Activated CD4-positive, alpha-beta T cell treated with anti-CD3 and anti-CD28 coated beads for 36 hours (primary cell): ENCODE measurements at regions not wholly inside any gene's neighbourhood (a gene's known extent, or its start where the extent isn't known, plus 50 kb on each side); places are given as distances from the start of the nearest gene placed in this dataset.

Experiments
- ATAC-seq: fragments of 200-7000 bp; cut with Tn5 transposase; one replicate; pipeline ENCODE4 v1.10.0; 2021; ENCODE audit warnings: mild to moderate bottlenecking, moderate library complexity
- CTCF ChIA-PET: fragments of 350-600 bp; sonication (Branson Sonifier 250); formaldehyde crosslinking; loops from one replicate; lab custom pipeline; 2021; ENCODE audit warnings: antibody characterized with exemption; lab: Charles Lee
- POLR2A ChIA-PET: fragments of 350-600 bp; sonication (Branson Sonifier 250); formaldehyde crosslinking; loops from one replicate; lab custom pipeline; 2021; ENCODE audit warnings: antibody characterized with exemption, inconsistent platforms; lab: Charles Lee
- DNase-seq: peaks from one replicate; pipeline ENCODE4 v3.0.0-alpha.2; 2020
- H3K27ac Mint-ChIP-seq: one replicate; pipeline ENCODE4 v1.8.0; 2021; ENCODE audit warnings: mixed read lengths
- H3K27me3 Mint-ChIP-seq: one replicate; pipeline ENCODE4 v1.8.0; 2021; ENCODE audit warnings: mixed read lengths
- H3K36me3 Mint-ChIP-seq: one replicate; pipeline ENCODE4 v1.8.0; 2021; ENCODE audit warnings: low read depth, mixed read lengths
- H3K4me1 Mint-ChIP-seq: one replicate; pipeline ENCODE4 v1.8.0; 2021; ENCODE audit warnings: mixed read lengths
- H3K4me3 Mint-ChIP-seq: one replicate; pipeline ENCODE4 v1.8.0; 2021; ENCODE audit warnings: mild to moderate bottlenecking, moderate library complexity, mixed read lengths
- H3K9me3 Mint-ChIP-seq: one replicate; pipeline ENCODE4 v1.8.0; 2021; ENCODE audit warnings: low read depth, mixed read lengths
- intact Hi-C, 2 experiments: fragments of 100-400 bp; cut with DNase I in 1 of 2; cut with micrococcal nuclease in 1 of 2; formaldehyde crosslinking; loops; one replicate each; pipeline versions ENCODE4 v1.14.2 to v1.15.1; 2022 to 2024; cut with DNase I, micrococcal nuclease

DNA sequence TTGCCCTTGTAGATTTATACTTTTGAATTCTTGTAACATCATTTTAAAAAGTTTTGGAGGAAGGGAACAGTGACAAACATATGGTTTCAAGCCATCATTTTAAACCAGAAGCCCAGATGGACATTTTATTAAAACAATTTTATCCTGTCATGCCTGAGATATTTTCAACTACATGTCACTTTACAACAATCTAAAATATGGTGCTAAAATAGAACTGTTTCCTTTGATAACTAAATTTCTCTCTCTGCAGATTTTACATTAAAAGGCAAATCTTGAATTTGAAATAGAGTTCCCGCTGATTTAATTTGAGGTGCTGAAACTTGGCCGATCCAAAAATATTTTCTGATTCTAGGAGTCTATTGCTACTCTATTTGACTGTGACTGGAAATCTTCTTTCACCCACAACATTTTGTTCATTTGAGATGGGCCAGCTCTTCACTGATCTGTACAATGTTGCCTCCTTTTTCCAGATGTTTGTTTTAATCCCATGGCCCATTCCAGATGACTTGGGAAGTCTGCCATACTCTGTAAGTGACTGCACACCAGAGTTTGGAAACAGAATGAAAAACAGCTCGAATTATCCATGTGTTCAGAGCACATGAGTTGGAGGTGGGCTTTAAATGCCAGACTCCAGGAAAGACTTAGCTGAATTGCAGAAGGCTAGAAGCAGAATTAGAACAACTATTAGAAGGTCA, 402.5 kb downstream of the TMEM135 start:
- intact Hi-C loops: no loop called here
- peaks cover 7% of the 10 kb centered on the region for H3K27me3 Mint-ChIP-seq
- H3K9me3 Mint-ChIP-seq: no peaks in the 10 kb centered on the region
- ChIA-PET CTCF (interaction anchor here (1.2 kb wide), 1 partner anchor 21 kb away, joined by 3 read pairs; no protein-coding TSS in a partner anchor), POLR2A (no interaction called here)
- H3K36me3 Mint-ChIP-seq: no peaks in the 10 kb centered on the region
- H3K27ac Mint-ChIP-seq: no peak overlapping the region
- no peaks in the 10 kb centered on the region for H3K4me1 Mint-ChIP-seq
- ATAC-seq (no peak), DNase-seq (no peak)
- no peak overlapping the region for H3K4me3 Mint-ChIP-seq

DNA sequence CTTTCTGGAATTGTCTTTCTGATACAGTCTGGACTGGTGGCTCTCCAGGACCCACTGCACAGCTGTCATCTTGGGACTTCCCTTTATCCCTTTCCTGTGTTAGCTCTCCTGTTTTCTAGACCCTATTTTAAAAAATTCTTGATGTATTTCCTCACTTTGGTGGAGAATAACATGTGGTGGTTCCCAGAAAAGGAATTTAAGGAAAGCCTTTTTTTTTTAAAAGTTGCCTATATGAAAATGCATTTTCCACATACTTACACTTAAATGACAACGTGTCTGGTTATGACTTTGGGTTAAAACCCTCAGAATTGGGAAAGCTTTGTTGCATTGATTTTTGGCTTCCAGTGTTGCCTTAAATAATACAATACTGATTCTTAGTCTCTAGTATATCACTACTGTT, 400.7 kb downstream of the TMEM135 start:
- Mint-ChIP-seq H3K27me3 (peaks cover 3% of the 10 kb centered on the region), H3K36me3 (no peaks in the 10 kb centered on the region), H3K4me3 (no peak overlapping the region), H3K9me3 (no peaks in the 10 kb centered on the region), H3K4me1 (no peaks in the 10 kb centered on the region), H3K27ac (no peak overlapping the region)
- CTCF ChIA-PET: no interaction called here
- ATAC-seq (no peak), DNase-seq (no peak)
- intact Hi-C loops: no loop called here
- POLR2A ChIA-PET: no interaction called here

DNA sequence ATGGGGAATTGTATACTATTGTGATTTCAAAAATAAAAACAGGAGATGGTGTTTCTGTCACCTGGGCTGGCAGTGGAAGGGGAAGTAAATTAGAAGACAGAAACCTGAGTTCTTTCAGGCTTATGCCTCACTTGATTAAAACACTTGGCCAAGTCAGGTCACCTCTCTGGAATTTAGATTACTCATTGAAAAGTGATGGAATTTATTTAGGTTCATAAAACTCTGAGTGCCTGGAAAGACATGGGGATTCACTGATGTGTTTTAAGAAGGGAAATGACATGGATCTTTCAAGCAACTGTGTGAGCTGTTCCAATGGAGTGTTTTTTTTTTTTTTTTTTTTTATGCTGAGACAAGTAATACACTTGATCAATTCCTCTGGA, 400.1 kb downstream of the TMEM135 start:
- H3K9me3 Mint-ChIP-seq: no peaks in the 10 kb centered on the region
- ATAC-seq (no peak), DNase-seq (no peak)
- no peak overlapping the region for H3K27ac Mint-ChIP-seq
- ChIA-PET POLR2A (no interaction called here), CTCF (interaction anchor here (1.0 kb wide), 1 partner anchor 16 kb away, joined by 5 read pairs; no protein-coding TSS in a partner anchor)
- H3K4me3 Mint-ChIP-seq: no peak overlapping the region
- intact Hi-C loops: no loop called here
- no peaks in the 10 kb centered on the region for H3K4me1 Mint-ChIP-seq
- peaks cover 2% of the 10 kb centered on the region for H3K27me3 Mint-ChIP-seq
- no peaks in the 10 kb centered on the region for H3K36me3 Mint-ChIP-seq

DNA sequence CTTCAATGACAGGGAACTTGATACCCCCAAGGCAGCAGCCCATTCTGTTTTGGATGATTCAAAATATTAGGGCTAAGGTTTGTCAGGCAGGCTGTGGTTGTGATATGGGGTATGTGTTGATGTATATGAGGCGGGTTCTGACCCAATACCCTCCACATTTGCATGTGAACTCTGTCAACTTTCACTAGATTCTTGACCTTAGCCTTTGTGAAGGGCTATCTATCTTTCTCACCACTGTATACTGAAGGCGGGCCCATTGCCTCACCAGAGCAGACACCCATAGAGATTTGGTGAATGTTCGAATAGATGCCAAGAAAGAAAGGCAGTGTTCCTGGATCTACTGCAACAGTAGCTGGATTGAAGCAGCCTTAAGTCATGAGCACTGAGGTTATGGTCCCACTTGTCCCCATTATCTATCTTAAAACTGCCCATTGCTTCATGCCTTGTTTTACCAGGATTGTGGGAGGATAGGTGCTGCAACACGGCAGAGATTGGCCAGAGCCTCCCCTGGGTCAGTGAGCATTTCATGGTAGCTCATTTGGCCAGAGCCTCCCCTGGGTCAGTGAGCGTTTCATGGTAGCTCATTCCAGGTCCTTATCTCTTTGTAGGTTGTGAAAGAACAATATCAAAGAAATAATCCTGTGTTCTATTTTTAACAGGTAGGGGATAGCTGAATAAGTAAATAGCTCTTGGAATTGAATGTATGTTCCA, 399.6 kb downstream of the TMEM135 start:
- peaks cover 2% of the 10 kb centered on the region for H3K27me3 Mint-ChIP-seq
- CTCF ChIA-PET: interaction anchor here (1.0 kb wide), 1 partner anchor 16 kb away, joined by 5 read pairs; no protein-coding TSS in a partner anchor
- no peak overlapping the region for H3K4me3 Mint-ChIP-seq
- intact Hi-C loops: no loop called here
- H3K36me3 Mint-ChIP-seq: no peaks in the 10 kb centered on the region
- POLR2A ChIA-PET: no interaction called here
- ATAC-seq (no peak), DNase-seq (no peak)
- H3K9me3 Mint-ChIP-seq: no peaks in the 10 kb centered on the region
- no peak overlapping the region for H3K27ac Mint-ChIP-seq
- no peaks in the 10 kb centered on the region for H3K4me1 Mint-ChIP-seq

DNA sequence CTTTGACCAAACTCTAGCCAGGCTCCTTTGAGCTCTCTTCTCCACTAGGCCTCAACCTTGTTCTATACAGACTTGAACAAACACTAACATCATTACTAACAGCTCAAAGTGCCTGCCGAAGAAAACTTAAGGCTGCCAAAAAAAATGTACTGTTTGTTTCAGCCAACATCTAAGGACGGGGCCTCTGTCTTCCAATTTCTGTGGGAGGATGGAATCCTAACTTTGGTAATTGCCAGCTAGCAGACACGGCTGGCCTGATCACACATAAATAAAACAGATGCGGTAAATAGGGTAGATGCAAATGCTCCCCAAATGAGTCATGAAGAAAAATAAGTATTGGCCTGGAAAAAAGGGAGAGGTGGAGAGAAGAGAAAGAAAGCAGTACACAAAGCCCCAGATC, 394.3 kb downstream of the TMEM135 start:
- H3K9me3 Mint-ChIP-seq: no peaks in the 10 kb centered on the region
- no peak overlapping the region for H3K4me3 Mint-ChIP-seq
- H3K27ac Mint-ChIP-seq: no peak overlapping the region
- no peak for ATAC-seq
- no peaks in the 10 kb centered on the region for H3K36me3 Mint-ChIP-seq
- H3K4me1 Mint-ChIP-seq: no peaks in the 10 kb centered on the region
- no peak for DNase-seq
- peaks cover 2% of the 10 kb centered on the region for H3K27me3 Mint-ChIP-seq
- intact Hi-C loops: no loop called here
- ChIA-PET POLR2A (no interaction called here), CTCF (interaction anchor here (0.7 to 1.2 kb wide), 3 partner anchors 11 to 493 kb away, joined by 3 to 8 read pairs (median 4); no protein-coding TSS in a partner anchor)

DNA sequence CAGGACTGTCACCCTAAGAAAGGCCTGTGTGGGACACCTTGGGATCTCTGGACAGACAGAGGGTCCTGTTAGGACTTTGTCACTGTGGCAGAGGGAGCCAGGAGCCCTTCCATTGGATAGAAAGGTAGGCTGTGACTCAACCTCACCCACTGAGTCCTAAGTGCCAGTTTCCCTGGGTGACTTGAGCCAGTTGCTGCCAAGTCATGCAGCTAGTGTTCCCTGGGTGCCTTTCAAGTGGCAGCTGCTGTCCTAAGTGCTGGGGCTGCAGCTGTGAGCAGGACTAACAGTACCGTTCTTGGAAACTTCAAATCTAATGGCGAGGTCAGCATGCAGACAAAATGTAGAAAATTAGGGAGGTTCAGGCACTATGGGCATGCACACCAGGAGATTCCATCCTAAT, 393.7 kb downstream of the TMEM135 start:
- POLR2A ChIA-PET: no interaction called here
- H3K9me3 Mint-ChIP-seq: no peaks in the 10 kb centered on the region

DNA sequence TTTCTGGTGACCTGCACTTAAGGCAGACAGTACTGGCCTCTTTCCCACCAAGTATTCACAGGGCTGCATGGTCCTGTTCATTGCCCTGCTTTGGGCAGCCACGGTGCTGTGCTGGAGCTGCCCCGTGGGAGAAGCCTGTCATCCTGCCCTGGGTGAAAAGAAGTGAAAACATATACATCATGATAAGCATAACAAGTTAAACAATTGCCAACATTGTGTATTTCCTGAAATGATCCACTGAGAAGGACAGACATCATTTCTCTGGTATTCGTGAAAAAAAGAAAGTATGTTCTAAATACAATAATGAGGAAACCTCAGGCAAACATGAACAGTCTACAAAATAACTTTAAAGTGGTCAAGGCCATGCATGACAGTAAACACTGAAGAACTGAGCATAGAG, 393.1 kb downstream of the TMEM135 start:
- no peaks in the 10 kb centered on the region for H3K4me1 Mint-ChIP-seq
- no peak overlapping the region for H3K27ac Mint-ChIP-seq
- H3K4me3 Mint-ChIP-seq: no peak overlapping the region
- peaks cover 2% of the 10 kb centered on the region for H3K27me3 Mint-ChIP-seq
- ATAC-seq (no peak), DNase-seq (no peak)
- ChIA-PET CTCF (interaction anchor here (0.7 to 1.5 kb wide), 2 partner anchors 9 to 1494 kb away, joined by 4 to 6 read pairs; no protein-coding TSS in a partner anchor), POLR2A (no interaction called here)
- H3K9me3 Mint-ChIP-seq: no peaks in the 10 kb centered on the region
- intact Hi-C loops: no loop called here
- H3K36me3 Mint-ChIP-seq: no peaks in the 10 kb centered on the region

More for the DNA sequence above, 393.7 kb downstream of the TMEM135 start:
- DNase-seq: no peak
- Mint-ChIP-seq H3K4me1 (no peaks in the 10 kb centered on the region), H3K27ac (no peak overlapping the region), H3K4me3 (no peak overlapping the region), H3K36me3 (no peaks in the 10 kb centered on the region), H3K27me3 (peaks cover 2% of the 10 kb centered on the region)
- CTCF ChIA-PET: interaction anchor here (0.7 to 0.9 kb wide), 3 partner anchors 10 to 1494 kb away, joined by 3 to 8 read pairs (median 4); no protein-coding TSS in a partner anchor
- ATAC-seq: no peak
- intact Hi-C loops: no loop called here

DNA sequence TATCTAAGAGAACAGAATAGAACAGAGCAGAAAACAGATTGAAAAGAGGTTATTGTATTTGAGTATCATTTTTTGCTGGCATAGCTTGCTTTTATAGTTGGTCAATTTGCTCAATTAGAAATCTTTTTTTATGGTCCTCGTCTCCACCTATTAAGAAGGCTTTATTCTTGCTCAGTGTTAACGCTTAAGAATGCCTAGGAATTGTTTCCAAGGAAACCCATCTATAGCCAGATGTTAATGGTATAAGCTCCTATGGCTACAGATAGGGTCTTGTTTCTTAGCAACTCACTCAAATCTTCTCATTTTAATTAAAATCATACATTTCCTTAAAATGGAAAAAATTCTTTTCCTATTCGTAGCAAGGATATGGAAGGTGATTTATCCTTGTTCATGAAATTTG, 392.3 kb downstream of the TMEM135 start:
- H3K9me3 Mint-ChIP-seq: no peaks in the 10 kb centered on the region
- peaks cover 2% of the 10 kb centered on the region for H3K27me3 Mint-ChIP-seq
- CTCF ChIA-PET: interaction anchor here (0.6 to 1.5 kb wide), 2 partner anchors 9 to 468 kb away, joined by 3 to 6 read pairs; no protein-coding TSS in a partner anchor
- intact Hi-C loops: no loop called here
- no peaks in the 10 kb centered on the region for H3K4me1 Mint-ChIP-seq
- H3K36me3 Mint-ChIP-seq: no peaks in the 10 kb centered on the region
- POLR2A ChIA-PET: no interaction called here
- no peak overlapping the region for H3K4me3 Mint-ChIP-seq
- ATAC-seq (no peak), DNase-seq (no peak)
- H3K27ac Mint-ChIP-seq: no peak overlapping the region

DNA sequence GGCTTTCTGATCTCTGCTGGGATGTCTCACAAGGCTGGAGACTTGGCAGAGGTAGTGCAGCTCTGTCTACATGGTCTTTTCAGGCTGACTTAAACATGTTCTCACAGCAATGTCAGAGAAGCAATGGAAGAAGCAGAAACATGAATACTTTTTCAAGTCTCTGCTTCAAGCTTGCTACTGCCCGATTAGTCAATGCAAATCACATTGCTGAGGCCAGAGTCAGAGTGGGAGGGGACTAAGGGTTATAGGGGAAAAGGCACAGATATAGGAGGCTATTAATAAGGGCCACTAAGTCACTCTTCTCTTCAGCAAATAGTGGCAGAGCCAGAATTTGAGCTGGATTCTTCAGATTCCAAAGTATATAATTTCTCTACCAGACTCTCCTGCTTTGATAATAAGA, 390.5 kb downstream of the TMEM135 start:
- ATAC-seq (no peak), DNase-seq (no peak)
- H3K36me3 Mint-ChIP-seq: no peaks in the 10 kb centered on the region
- CTCF ChIA-PET: no interaction called here
- H3K27me3 Mint-ChIP-seq: peaks cover 4% of the 10 kb centered on the region
- POLR2A ChIA-PET: no interaction called here
- H3K27ac Mint-ChIP-seq: no peak overlapping the region
- intact Hi-C loops: no loop called here
- H3K4me1 Mint-ChIP-seq: no peaks in the 10 kb centered on the region
- no peak overlapping the region for H3K4me3 Mint-ChIP-seq
- no peaks in the 10 kb centered on the region for H3K9me3 Mint-ChIP-seq

DNA sequence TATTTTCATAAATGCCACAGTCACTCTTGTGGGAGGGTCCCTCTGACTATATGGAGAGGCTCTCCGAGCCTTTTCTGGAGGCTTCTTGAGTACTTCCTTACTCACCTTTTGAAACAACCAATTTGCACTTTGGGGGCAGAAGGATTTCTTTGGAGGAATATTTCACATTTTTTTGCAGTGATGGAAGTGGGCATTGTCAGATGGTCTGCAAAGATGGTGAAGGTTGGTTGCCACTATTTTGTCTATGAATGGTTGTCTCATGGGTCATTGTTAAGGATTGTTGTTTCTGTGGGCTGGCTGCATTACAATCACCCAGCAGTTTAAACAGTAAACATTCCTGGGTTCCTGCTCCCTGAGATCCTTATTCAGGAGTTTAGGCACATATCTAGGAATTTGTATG, 388.2 kb downstream of the TMEM135 start:
- ATAC-seq: no peak
- H3K36me3 Mint-ChIP-seq: no peaks in the 10 kb centered on the region
- H3K27ac Mint-ChIP-seq: no peak overlapping the region
- POLR2A ChIA-PET: no interaction called here
- CTCF ChIA-PET: no interaction called here
- DNase-seq: no peak
- H3K9me3 Mint-ChIP-seq: no peaks in the 10 kb centered on the region
- H3K4me3 Mint-ChIP-seq: no peak overlapping the region
- H3K27me3 Mint-ChIP-seq: peaks cover 4% of the 10 kb centered on the region
- intact Hi-C loops: no loop called here
- H3K4me1 Mint-ChIP-seq: no peaks in the 10 kb centered on the region

DNA sequence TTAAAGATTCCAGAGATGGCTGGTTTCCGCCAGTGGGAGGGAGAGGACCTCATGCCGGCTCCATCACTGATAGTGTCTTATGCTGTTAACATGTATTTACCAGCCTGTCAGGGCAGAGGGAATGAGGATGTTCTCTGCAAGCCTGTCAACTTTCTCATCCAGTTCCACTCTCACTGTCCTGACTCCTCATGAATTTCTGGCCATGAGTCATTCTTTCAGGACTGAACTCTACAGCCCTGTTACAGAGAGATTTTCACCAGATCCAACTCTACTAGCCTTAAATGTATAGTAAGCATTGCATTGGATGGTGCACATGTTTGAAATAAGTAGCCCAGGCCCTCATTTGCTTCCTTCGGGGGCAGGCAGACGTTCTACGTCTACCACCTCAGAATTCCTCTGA, 387.7 kb downstream of the TMEM135 start:
- Mint-ChIP-seq H3K36me3 (no peaks in the 10 kb centered on the region), H3K4me3 (no peak overlapping the region), H3K27ac (no peak overlapping the region), H3K27me3 (peaks cover 3% of the 10 kb centered on the region), H3K4me1 (no peaks in the 10 kb centered on the region), H3K9me3 (no peaks in the 10 kb centered on the region)
- DNase-seq (no peak), ATAC-seq (no peak)
- ChIA-PET POLR2A (no interaction called here), CTCF (no interaction called here)
- intact Hi-C loops: no loop called here

DNA sequence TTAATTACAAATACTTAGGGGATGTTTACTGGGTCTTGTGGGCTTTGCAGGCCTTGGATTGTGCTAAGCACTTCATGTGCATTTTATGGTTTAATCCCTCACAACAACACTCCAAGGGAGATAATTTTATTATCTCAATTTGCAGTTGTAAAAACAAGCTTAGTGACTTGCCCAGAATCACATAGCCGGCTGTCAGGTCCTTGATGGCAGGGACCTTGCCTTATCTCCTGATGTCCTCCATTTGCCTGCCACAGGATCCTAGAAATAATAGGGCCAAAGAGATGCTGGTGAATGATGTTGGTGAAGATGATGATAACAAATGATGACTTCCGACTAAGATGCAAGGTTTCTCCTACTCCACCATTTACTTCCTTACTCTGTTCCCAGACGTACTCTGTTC, 385.4 kb downstream of the TMEM135 start:
- ChIA-PET CTCF (interaction anchor here (0.6 to 4.8 kb wide), 7 partner anchors 12 to 484 kb away, joined by 3 to 34 read pairs (median 3); no protein-coding TSS in a partner anchor), POLR2A (no interaction called here)
- Mint-ChIP-seq H3K27ac (no peak overlapping the region), H3K36me3 (no peaks in the 10 kb centered on the region), H3K4me3 (no peak overlapping the region), H3K9me3 (no peaks in the 10 kb centered on the region), H3K4me1 (no peaks in the 10 kb centered on the region), H3K27me3 (peaks cover 3% of the 10 kb centered on the region)
- ATAC-seq (no peak), DNase-seq (no peak)
- intact Hi-C loops: loop anchor here in 1 of 2 experiments (5.0 kb wide), 1 partner anchor 446 kb away; no protein-coding TSS in a partner anchor
